ENCODE measurements at regions not wholly inside any gene's neighbourhood (a gene's known extent, or its start where the extent isn't known, plus 50 kb on each side); places are given as distances from the start of the nearest gene placed in this dataset.

- TF ChIP-seq, protein P1, sequence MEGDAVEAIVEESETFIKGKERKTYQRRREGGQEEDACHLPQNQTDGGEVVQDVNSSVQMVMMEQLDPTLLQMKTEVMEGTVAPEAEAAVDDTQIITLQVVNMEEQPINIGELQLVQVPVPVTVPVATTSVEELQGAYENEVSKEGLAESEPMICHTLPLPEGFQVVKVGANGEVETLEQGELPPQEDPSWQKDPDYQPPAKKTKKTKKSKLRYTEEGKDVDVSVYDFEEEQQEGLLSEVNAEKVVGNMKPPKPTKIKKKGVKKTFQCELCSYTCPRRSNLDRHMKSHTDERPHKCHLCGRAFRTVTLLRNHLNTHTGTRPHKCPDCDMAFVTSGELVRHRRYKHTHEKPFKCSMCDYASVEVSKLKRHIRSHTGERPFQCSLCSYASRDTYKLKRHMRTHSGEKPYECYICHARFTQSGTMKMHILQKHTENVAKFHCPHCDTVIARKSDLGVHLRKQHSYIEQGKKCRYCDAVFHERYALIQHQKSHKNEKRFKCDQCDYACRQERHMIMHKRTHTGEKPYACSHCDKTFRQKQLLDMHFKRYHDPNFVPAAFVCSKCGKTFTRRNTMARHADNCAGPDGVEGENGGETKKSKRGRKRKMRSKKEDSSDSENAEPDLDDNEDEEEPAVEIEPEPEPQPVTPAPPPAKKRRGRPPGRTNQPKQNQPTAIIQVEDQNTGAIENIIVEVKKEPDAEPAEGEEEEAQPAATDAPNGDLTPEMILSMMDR (optimal IDR thresholded peaks at IDR 0.05 in 1 of 3, IDR thresholded peaks at IDR 0.05 in 1 of 3, conservative IDR thresholded peaks at IDR 0.05 in 1 of 3; ENCODE audit: extremely low read depth in 1 of 3, insufficient read depth in 2 of 3, low read length in 3 of 3) = no peak
- no peak for TF ChIP-seq EZH2 (IDR thresholded peaks at IDR 0.05; ENCODE audit: low read length)
Measured at GRCh38 chr5:54639621-54640020, 122.1 kb downstream of the SNX18 start.

All from keratinocyte (primary cell).